Tibial nerve (tissue), 4 donors: ENCODE measurements at regions not wholly inside any gene's neighbourhood (a gene's known extent, or its start where the extent isn't known, plus 50 kb on each side); places are given as distances from the start of the nearest gene placed in this dataset.

Source experiments
- CTCF ChIP-seq, 5 experiments: fragments of 200-600 bp in 3 of 5; fragments of 450-650 bp in 2 of 5; sonication (generic) in 3 of 5; IDR thresholded peaks; one replicate each; pipeline ENCODE4 v1.5.1; 2016 to 2019; ENCODE audit warnings: antibody characterized with exemption in 5 of 5, mild to moderate bottlenecking in 3 of 5, moderate library complexity in 2 of 5
- EP300 ChIP-seq, 2 donors: sonication (generic); formaldehyde crosslinking; IDR thresholded peaks; one replicate each; pipeline ENCODE4 v1.6.1; 2017; ENCODE audit warnings: antibody characterized with exemption in 2 of 2, mild to moderate bottlenecking in 1 of 2
- POLR2A ChIP-seq, 2 donors: fragments of 450-650 bp; IDR thresholded peaks; one replicate each; pipeline ENCODE4 v1.6.1; 2017; ENCODE audit warnings: antibody characterized with exemption in 2 of 2, mild to moderate bottlenecking in 2 of 2, moderate library complexity in 2 of 2

GRCh38 chr9:20286154-20286700 lies 336.1 kb downstream of the MLLT3 start:
- TF ChIP-seq POLR2A (IDR thresholded peaks at IDR 0.05) (no peak), CTCF (IDR thresholded peaks at IDR 0.05) (no peak), EP300 (IDR thresholded peaks at IDR 0.05) (no peak)
